IPS DF 6.9 (cell line): ENCODE measurements at regions not wholly inside any gene's neighbourhood (a gene's known extent, or its start where the extent isn't known, plus 50 kb on each side); places are given as distances from the start of the nearest gene placed in this dataset.

Experiments used
- DNase-seq: peaks from one replicate; pipeline ENCODE4 v3.0.0-alpha.2; 2013; ENCODE audit warnings: low read depth, low spot score
- H3K27ac ChIP-seq: one replicate; pipeline ENCODE4 v1.5.1; 2013; ENCODE audit warnings: low read length, control low read depth
- H3K27me3 ChIP-seq: 2 replicates; pipeline ENCODE4 v1.6.1; 2013; ENCODE audit warnings: mild to moderate bottlenecking, low read length; ENCODE audit not compliant: control insufficient read depth, insufficient read depth
- H3K36me3 ChIP-seq: 2 replicates; pipeline ENCODE4 v1.6.1; 2013; ENCODE audit warnings: low read length; ENCODE audit not compliant: control insufficient read depth, insufficient read depth
- H3K4me1 ChIP-seq: 2 replicates; pipeline ENCODE4 v1.6.1; 2013; ENCODE audit warnings: low read length; ENCODE audit not compliant: control insufficient read depth, insufficient read depth
- H3K4me3 ChIP-seq: 2 replicates; pipeline ENCODE4 v1.5.1; 2013; ENCODE audit warnings: mild to moderate bottlenecking, low read length
- H3K9me3 ChIP-seq: 2 replicates; pipeline ENCODE4 v1.6.1; 2013; ENCODE audit warnings: low read length, inconsistent platforms; ENCODE audit not compliant: control insufficient read depth, insufficient read depth
- WGBS: extraction: QIAGEN DNeasy Blood & Tissue Kit; methylation state at CpG from one replicate; pipeline ENCODE4 v1.1.7; 2013; ENCODE audit warnings: mixed read lengths, missing lambda C conversion rate; ENCODE audit not compliant: insufficient read length, insufficient coverage; 5-methylcytosine and 5-hydroxymethylcytosine counted together

GRCh38 chr5:51034222-51034901 is 348.9 kb upstream of the ISL1 start:
- H3K9me3 ChIP-seq: no peaks in the 10 kb centered on the region
- WGBS: no CpG with 5 or more reads among the region's 1 CpG
- no peak for DNase-seq
- no peaks in the 10 kb centered on the region for H3K27me3 ChIP-seq
- no peak overlapping the region for H3K4me3 ChIP-seq
- no peaks in the 10 kb centered on the region for H3K36me3 ChIP-seq
- H3K4me1 ChIP-seq: no peaks in the 10 kb centered on the region
- no peak overlapping the region for H3K27ac ChIP-seq

GRCh38 chr5:51039424-51040329 is 343.6 kb upstream of the ISL1 start:
- H3K4me1 ChIP-seq: no peaks in the 10 kb centered on the region

DNA sequence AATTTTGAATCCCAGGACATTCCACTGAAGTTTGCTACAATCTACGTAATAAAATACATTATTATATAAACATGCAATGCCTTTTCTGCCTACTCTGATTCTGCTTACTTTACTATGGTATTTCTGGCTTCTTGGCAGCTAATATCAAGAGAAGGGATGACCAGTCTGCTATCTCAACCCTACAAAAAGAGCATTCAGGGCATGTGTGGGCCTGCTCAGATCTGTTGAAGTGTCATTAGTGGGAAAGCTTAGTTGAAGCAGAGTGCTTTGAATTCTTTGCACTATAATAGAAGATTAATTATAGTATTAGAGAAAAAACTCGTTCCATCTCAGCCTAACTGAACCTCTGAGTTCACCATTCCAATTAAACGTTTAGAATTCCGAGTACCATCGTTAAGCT is 339.5 kb upstream of the ISL1 start:
- Histone ChIP-seq H3K27ac (no peak overlapping the region), H3K27me3 (no peaks in the 10 kb centered on the region), H3K4me1 (no peaks in the 10 kb centered on the region), H3K4me3 (no peak overlapping the region), H3K9me3 (no peaks in the 10 kb centered on the region), H3K36me3 (no peaks in the 10 kb centered on the region)
- no CpG with 5 or more reads among the region's 5 CpGs for WGBS
- no peak for DNase-seq

More at GRCh38 chr5:51039424-51040329, 343.6 kb upstream of the ISL1 start:
- H3K27me3 ChIP-seq: no peaks in the 10 kb centered on the region
- no peak overlapping the region for H3K27ac ChIP-seq
- no CpG with 5 or more reads among the region's 6 CpGs for WGBS
- DNase-seq: no peak
- no peak overlapping the region for H3K4me3 ChIP-seq
- H3K9me3 ChIP-seq: no peaks in the 10 kb centered on the region
- no peaks in the 10 kb centered on the region for H3K36me3 ChIP-seq

DNA sequence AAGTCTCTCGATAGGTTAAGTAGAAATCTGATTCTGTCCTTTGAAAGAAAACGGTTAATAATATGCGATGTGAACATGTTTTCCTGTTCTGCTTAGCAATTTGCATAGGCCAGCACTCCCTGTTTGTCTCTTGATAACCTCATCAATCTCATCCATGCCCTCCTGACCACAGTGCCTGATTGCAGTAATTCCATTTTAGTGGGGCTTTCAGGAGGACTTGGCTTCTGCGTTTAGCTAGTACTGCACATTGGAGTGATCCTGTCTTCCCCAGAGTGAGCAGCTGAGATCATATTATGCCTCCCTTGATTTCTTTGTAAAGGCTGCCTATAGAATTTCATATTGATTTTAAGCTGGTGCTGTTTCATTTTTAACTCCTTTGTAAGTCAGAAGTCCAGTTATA is 335.9 kb upstream of the ISL1 start:
- WGBS: no CpG with 5 or more reads among the region's 4 CpGs
- H3K36me3 ChIP-seq: no peaks in the 10 kb centered on the region

DNA sequence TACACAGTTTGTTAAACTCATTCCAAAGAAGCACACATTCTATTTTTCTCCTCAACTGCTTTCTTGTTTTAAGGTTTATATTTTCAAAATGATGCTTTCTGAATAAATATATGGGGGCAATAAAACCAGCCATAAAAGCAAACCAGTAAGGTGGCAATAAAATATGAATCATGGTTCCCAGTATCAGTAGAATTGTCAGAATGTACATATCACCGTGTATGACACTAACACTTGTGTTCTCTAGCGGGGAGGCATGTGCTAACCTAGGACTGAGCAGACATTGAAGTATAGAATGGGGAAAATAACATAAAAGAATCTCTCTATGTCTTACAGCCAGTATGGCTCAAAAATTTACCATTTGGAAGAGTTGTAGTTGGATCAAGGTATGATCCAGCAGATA is 329.9 kb upstream of the ISL1 start:
- no peaks in the 10 kb centered on the region for H3K9me3 ChIP-seq
- DNase-seq: no peak
- no peaks in the 10 kb centered on the region for H3K36me3 ChIP-seq
- no peak overlapping the region for H3K4me3 ChIP-seq
- no peak overlapping the region for H3K27ac ChIP-seq
- H3K4me1 ChIP-seq: no peaks in the 10 kb centered on the region
- no peaks in the 10 kb centered on the region for H3K27me3 ChIP-seq
- no CpG with 5 or more reads among the region's 2 CpGs for WGBS

More for the DNA sequence above, 335.9 kb upstream of the ISL1 start:
- H3K4me1 ChIP-seq: no peaks in the 10 kb centered on the region
- DNase-seq: no peak
- H3K27me3 ChIP-seq: no peaks in the 10 kb centered on the region
- H3K9me3 ChIP-seq: no peaks in the 10 kb centered on the region
- H3K27ac ChIP-seq: no peak overlapping the region
- H3K4me3 ChIP-seq: no peak overlapping the region

- Histone ChIP-seq H3K9me3 (no peaks in the 10 kb centered on the region), H3K27ac (no peak overlapping the region), H3K4me1 (no peaks in the 10 kb centered on the region), H3K27me3 (no peaks in the 10 kb centered on the region), H3K4me3 (no peak overlapping the region), H3K36me3 (no peaks in the 10 kb centered on the region)
- no peak for DNase-seq
- WGBS: no CpG with 5 or more reads among the region's 5 CpGs
Observed at GRCh38 chr5:51060953-51061352, 322.3 kb upstream of the ISL1 start.

DNA sequence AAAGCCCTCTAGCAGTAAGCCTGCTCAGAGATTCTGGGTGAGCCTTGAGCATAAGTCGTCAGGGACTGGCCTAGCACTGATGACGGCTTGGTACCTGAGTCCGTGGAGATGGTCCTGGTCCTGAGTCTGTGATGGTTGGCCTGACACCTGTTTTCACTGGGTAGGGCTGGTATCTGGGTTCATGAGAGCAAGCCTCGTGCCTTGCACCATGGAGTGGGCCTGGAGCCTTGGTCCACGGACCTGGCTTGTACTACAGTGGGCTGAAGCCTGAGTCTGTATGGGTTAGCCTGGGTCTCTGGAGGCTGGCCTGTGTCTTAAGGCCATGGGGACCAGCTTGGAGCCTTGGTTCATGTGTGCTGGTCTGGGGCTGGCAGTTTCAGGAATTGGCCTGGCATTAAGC is 310.3 kb upstream of the ISL1 start:
- Histone ChIP-seq H3K4me3 (no peak overlapping the region), H3K27me3 (no peaks in the 10 kb centered on the region), H3K9me3 (no peaks in the 10 kb centered on the region), H3K36me3 (no peaks in the 10 kb centered on the region), H3K27ac (no peak overlapping the region), H3K4me1 (no peaks in the 10 kb centered on the region)
- no peak for DNase-seq
- no CpG with 5 or more reads among the region's 5 CpGs for WGBS

DNA sequence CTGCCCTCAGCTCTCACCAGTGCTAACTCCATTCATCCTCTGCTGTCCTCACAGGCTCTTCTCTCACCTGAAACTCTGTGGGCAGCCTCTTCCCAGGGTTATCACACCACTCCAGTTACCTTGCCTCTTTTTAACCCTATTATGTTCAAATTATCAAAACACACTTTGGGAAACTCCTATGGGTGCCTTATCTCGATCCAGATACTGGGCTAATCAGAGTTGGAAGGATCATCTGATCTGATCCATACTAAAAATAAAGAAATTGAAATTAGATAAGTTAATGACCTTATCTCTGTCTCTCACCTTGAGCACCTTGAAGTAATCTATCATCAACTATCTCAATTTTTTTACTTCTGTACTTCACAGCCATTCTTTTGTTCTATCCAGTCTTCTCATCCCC is 300.5 kb upstream of the ISL1 start:
- Histone ChIP-seq H3K27ac (no peak overlapping the region), H3K9me3 (no peaks in the 10 kb centered on the region), H3K4me3 (no peak overlapping the region), H3K4me1 (no peaks in the 10 kb centered on the region), H3K36me3 (no peaks in the 10 kb centered on the region), H3K27me3 (no peaks in the 10 kb centered on the region)
- no CpG with 5 or more reads among the region's 1 CpG for WGBS
- no peak for DNase-seq

DNA sequence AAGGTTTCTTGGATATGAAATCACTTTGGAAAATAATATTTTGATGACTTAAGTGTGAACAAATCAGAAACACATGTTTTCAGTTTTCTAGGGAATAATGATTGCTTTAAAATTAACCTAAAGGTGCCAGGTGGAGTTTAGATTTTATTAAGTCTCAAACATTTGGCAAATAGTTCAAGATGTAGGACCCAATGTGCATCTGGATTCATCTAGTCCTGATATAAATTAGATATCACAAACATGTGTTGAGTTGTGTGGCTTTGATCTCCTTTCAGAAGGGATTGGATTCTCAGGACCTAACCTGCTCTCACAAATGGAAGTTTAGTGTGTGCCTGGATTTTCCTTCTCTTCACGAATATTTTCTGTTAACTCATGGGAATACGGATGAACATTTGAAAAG is 291.4 kb upstream of the ISL1 start:
- H3K27ac ChIP-seq: no peak overlapping the region
- H3K36me3 ChIP-seq: no peaks in the 10 kb centered on the region
- H3K4me3 ChIP-seq: no peak overlapping the region
- no peaks in the 10 kb centered on the region for H3K4me1 ChIP-seq
- H3K9me3 ChIP-seq: no peaks in the 10 kb centered on the region
- no peak for DNase-seq
- no CpG with 5 or more reads among the region's 2 CpGs for WGBS
- no peaks in the 10 kb centered on the region for H3K27me3 ChIP-seq

DNA sequence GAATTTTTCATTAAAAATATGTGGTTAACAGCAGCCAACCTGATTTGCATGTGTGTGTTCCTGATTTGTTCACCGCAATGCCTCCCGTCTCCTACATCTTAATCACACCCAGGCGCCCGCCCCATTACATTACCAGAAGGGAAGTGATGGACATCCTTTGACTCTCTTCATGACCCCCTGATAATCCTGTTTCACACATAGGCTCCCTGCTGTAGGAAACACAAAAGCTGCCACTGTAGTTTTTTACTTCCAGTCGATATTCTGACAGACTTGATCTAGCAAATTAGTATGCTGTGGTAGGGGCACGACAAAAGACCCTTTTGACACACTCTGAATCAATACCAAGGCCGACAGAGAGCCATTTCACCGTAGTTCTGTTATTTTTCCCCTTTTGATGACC is 287.8 kb upstream of the ISL1 start:
- no peak overlapping the region for H3K4me3 ChIP-seq
- H3K27me3 ChIP-seq: no peaks in the 10 kb centered on the region
- DNase-seq: no peak
- no peaks in the 10 kb centered on the region for H3K36me3 ChIP-seq
- no peak overlapping the region for H3K27ac ChIP-seq
- no peaks in the 10 kb centered on the region for H3K9me3 ChIP-seq
- H3K4me1 ChIP-seq: no peaks in the 10 kb centered on the region
- WGBS: no CpG with 5 or more reads among the region's 8 CpGs
